SJSA1 (cell line): ENCODE measurements at regions not wholly inside any gene's neighbourhood (a gene's known extent, or its start where the extent isn't known, plus 50 kb on each side); places are given as distances from the start of the nearest gene placed in this dataset.

ENCODE experiments used
- DNase-seq, 2 experiments: peaks; one replicate each; pipeline ENCODE4 v3.0.0-alpha.2; 2015 to 2020; ENCODE audit warnings: low spot score in 2 of 2, low read depth in 1 of 2
- H3K27ac ChIP-seq: fragments of 250-450 bp; sonication (Bioruptor Pico); 2 replicates; pipeline ENCODE4 v1.5.1; 2020; ENCODE audit warnings: mild to moderate bottlenecking, moderate library complexity
- H3K27me3 ChIP-seq: fragments of 250-450 bp; sonication (Bioruptor Pico); replicated peaks from 2 replicates; pipeline ENCODE4 v1.5.1; 2020; ENCODE audit warnings: mild to moderate bottlenecking, moderate library complexity
- H3K36me3 ChIP-seq: fragments of 250-450 bp; sonication (Bioruptor Pico); 2 replicates; pipeline ENCODE4 v1.5.1; 2020; ENCODE audit warnings: mild to moderate bottlenecking
- H3K4me1 ChIP-seq: fragments of 250-450 bp; sonication (Bioruptor Pico); replicated peaks from 2 replicates; pipeline ENCODE4 v1.6.1; 2021; ENCODE audit warnings: mild to moderate bottlenecking
- H3K4me3 ChIP-seq: fragments of 250-450 bp; sonication (Bioruptor Pico); 2 replicates; pipeline ENCODE4 v1.5.1; 2020; ENCODE audit warnings: mild to moderate bottlenecking
- H3K9me3 ChIP-seq: fragments of 250-450 bp; sonication (Bioruptor Pico); replicated peaks from 2 replicates; pipeline ENCODE4 v1.5.1; 2020; ENCODE audit warnings: mild to moderate bottlenecking

- H3K4me3 ChIP-seq, result no peak overlapping the region
- H3K27ac ChIP-seq, result no peak overlapping the region
- H3K9me3 ChIP-seq, result no peaks in the 10 kb centered on the region
- peaks cover 11% of the 10 kb centered on the region for H3K4me1 ChIP-seq
- H3K27me3 ChIP-seq, result no peaks in the 10 kb centered on the region; the same call in 1 of the 2 replicates
- DNase-seq, result peak in 1 of 2 experiments; percentile 71
- no peaks in the 10 kb centered on the region for H3K36me3 ChIP-seq
Observed at GRCh38 chr13:106173891-106174610, 361.4 kb downstream of the EFNB2 start.

GRCh38 chr13:106173346-106173745 lies 362.1 kb downstream of the EFNB2 start:
- no peak overlapping the region for H3K4me3 ChIP-seq
- no peaks in the 10 kb centered on the region; the same call in 1 of the 2 replicates for H3K27me3 ChIP-seq
- no peak overlapping the region for H3K27ac ChIP-seq
- H3K4me1 ChIP-seq, result peaks cover 11% of the 10 kb centered on the region
- no peaks in the 10 kb centered on the region for H3K9me3 ChIP-seq
- H3K36me3 ChIP-seq, result no peaks in the 10 kb centered on the region
- no peak for DNase-seq

GRCh38 chr13:106172176-106172905 lies 363.1 kb downstream of the EFNB2 start:
- no peak overlapping the region for H3K27ac ChIP-seq
- no peaks in the 10 kb centered on the region for H3K9me3 ChIP-seq
- H3K36me3 ChIP-seq, result no peaks in the 10 kb centered on the region
- H3K27me3 ChIP-seq, result no peaks in the 10 kb centered on the region; the same call in 1 of the 2 replicates
- H3K4me1 ChIP-seq, result peaks cover 11% of the 10 kb centered on the region
- H3K4me3 ChIP-seq, result no peak overlapping the region
- no peak for DNase-seq

- DNase-seq, result no peak
- Histone ChIP-seq H3K4me3 (no peak overlapping the region), H3K27me3 (no peaks in the 10 kb centered on the region), H3K27ac (no peak overlapping the region), H3K36me3 (no peaks in the 10 kb centered on the region), H3K9me3 (no peaks in the 10 kb centered on the region), H3K4me1 (no peaks in the 10 kb centered on the region)
Observed at GRCh38 chr13:106163426-106163825, 372.0 kb downstream of the EFNB2 start.

GRCh38 chr13:106161146-106161545 lies 374.3 kb downstream of the EFNB2 start:
- peaks cover 14% of the 10 kb centered on the region for H3K4me1 ChIP-seq
- no peaks in the 10 kb centered on the region for H3K27me3 ChIP-seq
- H3K27ac ChIP-seq, result no peak overlapping the region
- H3K4me3 ChIP-seq, result no peak overlapping the region
- H3K9me3 ChIP-seq, result no peaks in the 10 kb centered on the region
- no peaks in the 10 kb centered on the region for H3K36me3 ChIP-seq
- DNase-seq, result no peak

- no peak for DNase-seq
- H3K27me3 ChIP-seq, result no peaks in the 10 kb centered on the region
- H3K27ac ChIP-seq, result no peak overlapping the region
- H3K9me3 ChIP-seq, result no peaks in the 10 kb centered on the region
- no peak overlapping the region for H3K4me3 ChIP-seq
- peaks cover 28% of the 10 kb centered on the region for H3K4me1 ChIP-seq
- H3K36me3 ChIP-seq, result no peaks in the 10 kb centered on the region
Observed at GRCh38 chr13:106159295-106160195, 375.9 kb downstream of the EFNB2 start.

- Histone ChIP-seq H3K9me3 (0 out of 2 replicates have a peak, but pooled peaks cover 4% of the 10 kb centered on the region), H3K27me3 (no peaks in the 10 kb centered on the region), H3K27ac (peak overlapping the region; percentile 82), H3K4me3 (no peak overlapping the region), H3K36me3 (no peaks in the 10 kb centered on the region), H3K4me1 (peaks cover 42% of the 10 kb centered on the region)
- peak; percentile 89 to 97 for DNase-seq
Observed at GRCh38 chr13:106156468-106156867, 379.0 kb downstream of the EFNB2 start.

- DNase-seq, result no peak
- Histone ChIP-seq H3K4me3 (no peak overlapping the region), H3K9me3 (0 out of 2 replicates have a peak, but pooled peaks cover 4% of the 10 kb centered on the region), H3K27me3 (no peaks in the 10 kb centered on the region), H3K36me3 (no peaks in the 10 kb centered on the region), H3K27ac (peak overlapping the region; percentile 82), H3K4me1 (peaks cover 49% of the 10 kb centered on the region)
Observed at GRCh38 chr13:106155411-106155810, 380.1 kb downstream of the EFNB2 start.

GRCh38 chr13:106153876-106154275 lies 381.6 kb downstream of the EFNB2 start:
- no peak overlapping the region for H3K27ac ChIP-seq
- no peak for DNase-seq
- 0 out of 2 replicates have a peak, but pooled peaks cover 4% of the 10 kb centered on the region for H3K9me3 ChIP-seq
- no peaks in the 10 kb centered on the region for H3K27me3 ChIP-seq
- peaks cover 64% of the 10 kb centered on the region for H3K4me1 ChIP-seq
- H3K36me3 ChIP-seq, result no peaks in the 10 kb centered on the region
- H3K4me3 ChIP-seq, result no peak overlapping the region

GRCh38 chr13:106153041-106153440 lies 382.4 kb downstream of the EFNB2 start:
- no peak for DNase-seq
- Histone ChIP-seq H3K9me3 (0 out of 2 replicates have a peak, but pooled peaks cover 4% of the 10 kb centered on the region), H3K27me3 (no peaks in the 10 kb centered on the region)

GRCh38 chr13:106152047-106152446 lies 383.4 kb downstream of the EFNB2 start:
- no peaks in the 10 kb centered on the region for H3K36me3 ChIP-seq
- peak overlapping the region; percentile 96 for H3K27ac ChIP-seq
- 0 out of 2 replicates have a peak, but pooled peaks cover 4% of the 10 kb centered on the region for H3K9me3 ChIP-seq
- H3K27me3 ChIP-seq, result no peaks in the 10 kb centered on the region
- H3K4me3 ChIP-seq, result no peak overlapping the region
- DNase-seq, result no peak
- peaks cover 59% of the 10 kb centered on the region for H3K4me1 ChIP-seq

More at GRCh38 chr13:106153041-106153440, 382.4 kb downstream of the EFNB2 start:
- Histone ChIP-seq H3K4me3 (no peak overlapping the region), H3K36me3 (no peaks in the 10 kb centered on the region), H3K27ac (no peak overlapping the region), H3K4me1 (peaks cover 64% of the 10 kb centered on the region)

- H3K36me3 ChIP-seq, result no peaks in the 10 kb centered on the region
- peaks cover 51% of the 10 kb centered on the region for H3K4me1 ChIP-seq
- no peak overlapping the region for H3K4me3 ChIP-seq
- DNase-seq, result peak; percentile 98 to 99
- H3K27me3 ChIP-seq, result no peaks in the 10 kb centered on the region
- H3K27ac ChIP-seq, result peak overlapping the region; percentile 96
- H3K9me3 ChIP-seq, result 0 out of 2 replicates have a peak, but pooled peaks cover 4% of the 10 kb centered on the region
Observed at GRCh38 chr13:106151056-106151699, 384.3 kb downstream of the EFNB2 start.
